NCI-H2227 treated with DMSO at 0.1 percent for 48 hours (cell line): ENCODE measurements at regions not wholly inside any gene's neighbourhood (a gene's known extent, or its start where the extent isn't known, plus 50 kb on each side); places are given as distances from the start of the nearest gene placed in this dataset.
A peak's percentile ranks its signal among the peaks of the same experiment; 100 is the strongest.
"Not testable (repeated sequence)": the region's sequence is repeated elsewhere in the genome, so short reads cannot be mapped to it uniquely, and the experiment has no call there.

Experiments used
- DNase-seq: peaks from one replicate; lab custom pipeline; 2025; lab: John Stamatoyannopoulos, UW

DNA sequence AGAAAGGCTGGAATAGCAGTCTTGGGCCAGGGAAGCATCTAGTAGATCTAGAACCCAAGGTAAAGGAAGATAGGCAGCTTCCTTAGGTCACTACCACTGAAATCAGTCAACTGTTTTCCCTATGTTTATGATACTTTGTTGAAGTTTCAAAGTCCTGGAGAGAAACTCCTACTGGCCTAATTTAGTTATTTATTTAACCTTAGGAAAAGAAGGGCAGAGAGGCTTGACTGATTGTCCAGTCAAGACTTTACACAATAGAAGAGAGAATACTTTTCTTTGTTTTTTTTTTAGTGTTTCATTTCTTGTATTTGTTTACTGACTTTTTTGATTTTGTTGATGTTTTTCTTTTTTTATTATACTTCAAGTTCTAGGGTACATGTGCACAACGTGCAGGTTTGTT is 138.9 kb upstream of the PHYHIPL start:
- no peak for DNase-seq

DNA sequence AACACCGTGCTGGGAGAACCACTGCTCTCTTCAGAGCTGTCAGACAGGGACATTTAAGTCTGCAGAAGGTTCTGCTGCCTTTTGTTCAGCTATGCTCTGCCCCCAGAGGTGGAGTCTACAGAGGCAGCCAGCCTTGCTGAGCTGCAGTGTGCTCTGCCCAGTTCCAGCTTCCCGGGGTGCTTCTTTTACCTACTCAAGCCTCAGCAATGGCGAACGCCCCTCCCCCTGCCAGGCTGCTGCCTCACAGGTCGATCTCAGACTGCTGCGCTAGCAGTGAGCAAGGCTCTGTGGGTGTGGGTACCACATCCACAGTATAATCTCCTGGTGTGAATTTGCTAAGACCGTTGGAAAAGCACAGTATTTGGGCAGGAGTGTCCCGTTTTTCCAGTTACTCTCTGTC is 133.1 kb upstream of the PHYHIPL start:
- not testable (repeated sequence) for DNase-seq

DNA sequence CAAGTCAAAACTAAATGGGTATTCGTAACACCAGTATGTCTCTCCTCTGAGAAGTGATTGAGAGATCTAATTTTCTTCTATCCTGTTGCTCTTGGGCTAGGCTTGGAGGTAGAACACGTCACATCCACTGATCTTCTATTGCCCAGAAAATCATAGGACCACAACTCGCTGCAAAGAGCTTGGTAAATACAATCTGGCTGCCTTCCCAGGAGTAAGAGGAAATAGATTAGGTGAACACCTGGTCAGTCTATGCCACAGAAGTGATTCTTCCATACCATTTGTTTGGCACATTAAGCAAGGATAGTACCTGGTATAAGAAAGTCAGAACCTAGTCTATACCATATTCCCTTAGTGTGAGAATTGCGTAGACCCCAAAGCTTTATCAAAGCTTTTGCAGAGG is 129.3 kb upstream of the PHYHIPL start:
- no peak for DNase-seq

DNA sequence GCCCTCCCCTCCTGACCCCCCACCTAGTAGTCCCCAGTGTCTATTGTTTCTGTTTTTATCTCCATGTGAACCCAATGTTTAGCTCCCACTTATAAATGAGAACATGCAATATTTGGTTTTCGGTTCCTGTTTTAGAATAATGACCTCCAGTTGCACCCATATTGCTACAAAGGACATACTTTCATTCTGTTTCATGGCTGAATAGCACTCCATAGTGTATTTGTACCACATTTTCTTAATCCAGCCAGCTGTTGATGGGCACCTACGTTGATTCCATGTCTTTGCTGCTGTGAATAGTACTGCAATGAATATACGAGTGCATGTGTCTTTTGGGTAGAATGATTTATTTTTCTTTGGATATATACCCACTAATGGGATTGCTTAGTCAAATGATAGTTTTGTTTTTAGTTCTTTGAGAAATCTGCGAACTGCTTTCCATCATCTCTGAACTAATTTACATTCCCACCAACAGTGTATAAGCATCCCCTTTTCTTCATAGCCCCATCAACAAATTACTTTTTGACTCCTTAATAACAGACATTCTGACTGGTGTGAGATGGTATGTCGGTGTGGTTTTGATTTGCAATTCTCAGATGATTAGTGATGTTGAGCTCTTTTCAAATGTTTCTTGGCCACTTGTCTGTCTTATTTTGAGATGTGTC is 128.4 kb upstream of the PHYHIPL start:
- DNase-seq, result no peak

DNA sequence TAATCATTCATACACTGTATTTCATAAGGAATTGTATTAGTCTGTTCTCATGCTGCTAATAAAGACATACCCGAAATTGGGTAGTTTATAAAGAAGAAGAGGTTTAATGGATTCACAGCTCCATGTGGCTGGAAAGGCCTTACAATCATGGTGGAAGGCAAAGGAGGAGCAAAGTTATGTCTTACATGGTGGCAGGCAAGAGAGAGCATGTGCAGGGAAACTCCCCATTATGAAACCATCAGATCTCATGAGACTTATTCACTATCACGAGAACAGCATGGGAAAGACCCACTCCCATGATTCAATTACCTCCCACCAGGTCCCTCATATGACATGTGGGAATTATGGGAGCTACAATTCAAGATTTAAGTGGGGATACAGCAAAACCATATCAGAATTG is 122.9 kb upstream of the PHYHIPL start:
- not testable (repeated sequence) for DNase-seq

DNA sequence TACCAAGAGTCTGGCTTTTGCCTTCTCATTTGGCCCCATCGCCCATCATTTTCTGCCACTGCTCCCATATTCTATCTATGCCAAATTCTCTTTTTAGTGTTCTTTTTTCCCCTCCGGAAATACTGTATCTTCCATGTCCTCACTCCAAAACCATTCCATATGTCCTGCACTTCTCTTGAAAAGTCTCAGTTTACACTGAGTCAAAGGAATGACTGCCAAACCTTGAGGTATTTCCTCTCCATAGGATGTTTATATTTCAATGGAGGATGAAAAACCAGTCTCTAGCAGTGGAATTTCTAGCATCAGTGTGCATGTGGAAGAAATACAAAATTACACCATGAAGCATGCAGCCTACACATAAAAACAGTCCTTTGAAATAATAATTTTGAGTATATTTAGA is 121.4 kb upstream of the PHYHIPL start:
- DNase-seq, result no peak

DNA sequence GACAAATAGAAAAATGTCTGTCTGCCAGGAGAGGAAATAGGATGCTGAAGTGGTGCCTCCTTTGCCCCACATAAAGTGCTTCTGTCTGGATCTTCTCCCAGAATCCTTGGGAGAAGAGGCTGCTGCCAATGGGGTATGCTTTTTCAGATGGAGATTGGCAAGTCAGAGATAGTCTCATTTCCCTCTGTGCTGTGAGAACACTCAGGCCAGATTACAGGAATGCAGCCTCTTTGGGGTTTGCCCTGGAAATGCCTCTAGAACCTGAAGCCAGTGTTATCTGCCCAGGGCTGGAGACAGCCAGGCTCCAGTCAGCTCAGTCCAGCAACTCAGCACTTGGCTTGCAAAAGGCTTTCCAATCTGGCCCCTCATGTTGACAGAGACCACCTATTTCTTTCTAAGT is 119.1 kb upstream of the PHYHIPL start:
- no peak for DNase-seq

DNA sequence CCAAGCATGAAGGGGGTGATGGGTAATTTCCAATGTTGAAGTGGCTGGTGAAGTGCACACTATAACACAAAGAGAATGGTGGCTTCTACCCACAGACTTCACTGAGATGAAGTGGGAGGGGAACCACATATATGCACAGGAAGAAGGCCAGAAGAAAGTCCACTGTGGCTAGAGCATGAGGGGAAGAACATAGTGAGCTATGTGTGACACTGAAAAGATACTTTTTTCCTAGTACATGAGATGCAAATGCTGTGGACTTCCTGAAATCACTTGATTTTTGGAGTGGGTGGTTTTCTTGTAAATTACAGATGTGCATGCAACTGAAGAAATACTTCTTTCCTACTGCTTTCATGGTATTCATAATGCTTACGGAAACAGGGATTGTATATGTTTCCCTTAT is 115.6 kb upstream of the PHYHIPL start:
- no peak for DNase-seq

DNA sequence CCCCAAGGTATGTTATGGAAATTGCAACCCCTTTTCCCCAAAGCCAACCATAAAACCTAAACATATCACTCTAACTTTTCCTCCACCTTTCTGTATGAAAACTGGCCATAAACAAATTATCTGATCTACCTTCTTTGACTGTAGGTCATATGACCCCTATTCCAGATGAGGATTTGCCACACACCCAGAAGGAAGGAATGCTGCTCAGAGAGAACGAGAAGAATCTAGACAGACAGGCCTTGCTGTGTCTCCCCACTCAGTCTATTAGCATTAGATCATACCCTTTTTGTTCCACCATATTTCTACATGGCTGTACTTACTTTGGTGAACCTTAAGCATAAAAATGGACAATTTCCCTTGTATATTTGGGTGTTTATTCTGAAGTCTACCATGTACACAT is 113.0 kb upstream of the PHYHIPL start:
- DNase-seq, result no peak

DNA sequence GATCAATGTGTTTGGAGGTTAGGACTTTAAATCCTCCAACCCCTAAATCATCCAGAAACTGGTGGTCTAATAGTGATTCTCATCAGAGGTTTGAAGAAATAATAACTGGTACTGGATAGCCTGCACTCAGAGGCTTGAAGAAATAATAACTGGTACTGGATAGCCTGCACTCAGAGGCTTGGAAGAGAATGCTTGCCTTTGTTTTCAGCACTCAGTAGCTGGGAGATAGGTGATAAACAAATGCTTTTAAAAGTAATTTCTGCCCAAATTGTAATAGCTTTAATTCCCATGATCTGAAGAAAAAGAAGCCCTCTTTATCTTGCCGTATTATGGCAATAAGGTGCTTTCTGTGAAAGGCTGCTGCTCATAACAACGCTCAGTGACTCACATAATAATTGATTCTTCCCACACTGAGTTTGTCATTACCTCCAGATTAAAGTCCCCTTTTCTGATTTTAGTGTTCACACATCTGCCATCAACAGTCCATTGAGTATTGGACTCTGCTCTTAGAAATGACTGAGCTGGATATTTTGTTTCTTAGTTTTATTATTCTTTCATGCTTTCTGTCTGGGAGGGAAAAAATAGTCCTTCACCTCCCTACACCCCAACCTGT is 112.3 kb upstream of the PHYHIPL start:
- peak; percentile 92 for DNase-seq

DNA sequence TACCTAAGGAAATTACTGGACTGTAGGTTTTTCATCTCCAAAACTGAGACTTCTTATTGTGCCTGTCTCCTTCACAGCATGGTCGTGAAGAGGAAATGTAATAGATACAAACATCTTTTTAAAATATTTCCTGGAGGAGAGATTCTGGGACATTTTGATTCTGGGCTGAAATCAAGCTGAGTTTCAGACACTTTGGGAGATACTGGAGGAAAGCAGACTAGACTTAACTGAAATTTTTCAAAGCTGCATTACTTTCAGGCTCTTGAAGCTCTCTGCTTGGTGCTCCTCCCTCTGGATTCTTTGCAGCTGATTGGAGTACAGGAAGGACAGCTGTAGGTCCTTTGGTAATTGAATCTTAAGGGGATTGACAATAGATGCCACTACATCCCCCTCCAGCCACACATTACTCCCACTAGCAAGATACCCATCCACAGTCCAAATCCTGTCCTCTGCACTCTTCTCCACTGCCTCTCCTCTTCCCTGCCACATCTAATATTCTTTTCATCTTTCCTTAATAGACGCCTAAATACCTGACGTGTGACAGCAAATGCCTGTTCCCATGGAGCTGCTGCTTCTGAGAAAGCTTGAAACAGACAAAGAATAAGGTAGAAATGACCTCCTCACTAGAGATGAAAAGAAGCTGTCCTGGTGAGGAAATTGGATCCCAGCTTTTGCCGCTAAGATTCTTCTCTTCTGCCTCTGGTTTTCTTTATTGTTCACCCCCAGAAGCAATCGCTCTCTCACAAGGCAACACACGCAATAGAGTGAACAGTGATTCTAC is 111.5 kb upstream of the PHYHIPL start:
- peak; percentile 75 for DNase-seq

DNA sequence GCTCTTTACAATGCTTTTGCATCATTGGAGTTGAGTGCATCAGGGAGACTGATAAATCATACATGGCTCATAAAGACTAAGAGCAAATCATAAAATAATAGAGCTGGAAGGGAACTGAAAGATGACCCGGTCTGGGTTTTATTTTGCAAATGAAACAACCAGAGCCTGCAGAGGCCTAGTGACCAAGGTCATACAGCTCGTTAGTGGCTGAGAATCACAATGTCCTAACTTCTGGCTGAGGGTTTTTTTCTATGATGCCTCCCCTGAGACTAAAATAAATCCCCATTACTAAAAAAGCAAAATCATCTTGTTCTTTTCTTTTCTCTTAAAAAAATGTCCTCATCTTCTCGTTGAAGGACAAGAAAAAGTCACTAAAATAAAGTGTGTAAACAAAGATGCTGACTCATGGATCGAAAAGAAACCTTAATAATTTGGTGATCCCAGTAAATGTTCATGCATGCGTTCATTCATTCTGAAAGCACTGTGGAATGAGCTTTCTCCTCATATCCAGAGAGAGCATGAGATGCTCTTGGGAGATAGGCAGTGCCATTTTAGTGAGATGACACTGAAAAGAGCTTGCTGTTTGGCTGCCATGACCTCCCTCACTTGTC is 107.8 kb upstream of the PHYHIPL start:
- DNase-seq, result no peak

DNA sequence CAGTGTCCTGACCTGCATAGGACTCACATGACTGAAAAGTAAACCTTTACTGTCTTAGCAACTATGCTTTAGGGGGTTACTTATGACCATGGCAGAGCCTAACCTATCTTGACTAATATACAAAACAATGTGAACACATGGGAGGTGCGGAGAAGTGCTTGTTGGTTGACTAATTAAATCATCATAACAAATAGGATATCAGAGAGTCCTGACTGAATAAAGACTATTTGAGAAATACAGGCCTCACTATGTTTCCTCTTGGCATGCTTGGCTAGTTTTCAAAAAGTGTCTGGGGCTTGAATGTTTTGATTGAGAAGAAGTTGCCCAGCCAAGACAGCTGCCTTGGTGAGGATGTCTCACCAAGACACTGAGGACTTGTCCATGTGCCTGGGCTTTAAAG is 104.4 kb upstream of the PHYHIPL start:
- DNase-seq, result no peak

DNA sequence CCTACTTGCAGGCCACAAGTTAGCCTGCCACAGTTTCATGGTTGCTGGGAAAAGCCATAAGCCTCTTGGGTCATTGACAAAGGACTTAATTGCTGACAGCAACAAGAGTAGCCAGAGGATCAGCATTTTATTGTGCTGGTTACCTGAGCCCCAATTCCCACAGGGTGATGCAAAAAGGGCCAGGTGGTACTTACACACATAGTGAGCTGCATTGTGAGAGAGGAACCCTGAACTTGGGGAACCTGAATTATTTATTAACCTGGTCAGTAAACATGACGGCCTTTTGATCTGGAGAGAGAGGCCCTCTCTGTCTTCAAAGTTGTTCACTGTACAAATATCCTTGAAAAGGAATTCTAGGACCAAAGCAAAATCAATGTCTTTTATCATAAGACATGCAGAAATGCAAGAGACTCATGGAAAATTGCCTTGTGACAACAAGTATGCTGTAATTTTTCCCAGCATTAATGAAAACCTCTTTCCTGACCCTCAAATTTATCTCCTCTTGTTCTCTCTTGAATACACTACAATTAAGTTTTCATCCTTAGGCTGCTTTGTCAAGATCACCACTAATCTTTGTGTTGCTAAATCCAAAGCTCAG is 102.9 kb upstream of the PHYHIPL start:
- DNase-seq, result no peak

DNA sequence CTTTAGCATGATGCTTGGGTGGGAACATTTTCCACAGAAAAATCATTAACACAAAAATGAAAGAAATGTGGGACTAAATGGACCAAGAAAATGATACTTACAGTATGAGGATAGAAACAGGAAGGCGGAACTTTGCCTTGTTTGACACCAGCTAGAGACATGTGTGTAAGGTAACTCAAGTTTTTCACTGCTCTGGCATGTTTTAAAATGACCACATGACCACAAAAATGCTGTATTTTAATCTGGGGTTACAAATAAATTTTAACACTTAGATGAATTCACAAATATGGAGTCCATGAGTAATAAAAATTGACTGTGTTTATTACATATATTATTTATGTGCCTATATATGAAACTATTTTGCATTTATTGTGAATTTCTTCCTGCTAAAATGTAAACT is 100.9 kb upstream of the PHYHIPL start:
- no peak for DNase-seq

DNA sequence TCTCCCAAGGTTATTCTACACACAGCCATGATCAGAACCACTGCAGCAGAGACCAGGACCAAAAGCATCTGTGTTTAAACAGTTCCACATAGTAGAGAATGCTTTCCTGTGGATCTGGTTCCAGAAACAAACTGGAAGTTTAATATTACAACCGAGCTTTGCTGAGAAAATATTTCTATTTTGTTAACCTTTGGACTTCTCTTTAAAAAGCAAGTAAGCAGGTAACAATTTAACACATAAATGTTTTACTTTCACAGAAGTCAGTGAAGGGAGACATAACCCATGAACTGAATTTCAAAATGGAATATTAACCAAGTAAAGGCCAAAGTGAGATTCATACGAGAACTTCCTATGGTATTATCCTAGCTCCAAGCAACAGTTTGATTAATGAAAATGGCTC is 98.6 kb upstream of the PHYHIPL start:
- no peak for DNase-seq

DNA sequence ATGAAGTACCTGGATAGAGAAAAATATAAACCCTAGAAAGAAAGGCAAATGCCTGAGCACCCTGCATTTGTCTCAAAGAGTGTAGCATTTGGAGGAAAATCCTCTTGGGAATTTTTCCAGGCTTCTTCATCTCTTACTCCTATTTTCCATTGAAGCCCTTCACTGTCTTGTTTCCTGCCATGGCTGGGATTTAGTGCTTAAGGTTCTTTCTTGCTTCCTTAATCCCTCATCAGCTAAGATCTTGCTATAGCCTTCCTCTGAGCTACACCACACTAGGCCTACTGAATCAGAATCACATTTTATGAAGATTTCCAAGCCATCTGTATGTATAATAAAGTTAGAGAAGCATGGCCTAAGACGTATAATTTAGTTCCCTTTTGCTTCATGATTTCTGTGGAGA is 97.5 kb upstream of the PHYHIPL start:
- no peak for DNase-seq

DNA sequence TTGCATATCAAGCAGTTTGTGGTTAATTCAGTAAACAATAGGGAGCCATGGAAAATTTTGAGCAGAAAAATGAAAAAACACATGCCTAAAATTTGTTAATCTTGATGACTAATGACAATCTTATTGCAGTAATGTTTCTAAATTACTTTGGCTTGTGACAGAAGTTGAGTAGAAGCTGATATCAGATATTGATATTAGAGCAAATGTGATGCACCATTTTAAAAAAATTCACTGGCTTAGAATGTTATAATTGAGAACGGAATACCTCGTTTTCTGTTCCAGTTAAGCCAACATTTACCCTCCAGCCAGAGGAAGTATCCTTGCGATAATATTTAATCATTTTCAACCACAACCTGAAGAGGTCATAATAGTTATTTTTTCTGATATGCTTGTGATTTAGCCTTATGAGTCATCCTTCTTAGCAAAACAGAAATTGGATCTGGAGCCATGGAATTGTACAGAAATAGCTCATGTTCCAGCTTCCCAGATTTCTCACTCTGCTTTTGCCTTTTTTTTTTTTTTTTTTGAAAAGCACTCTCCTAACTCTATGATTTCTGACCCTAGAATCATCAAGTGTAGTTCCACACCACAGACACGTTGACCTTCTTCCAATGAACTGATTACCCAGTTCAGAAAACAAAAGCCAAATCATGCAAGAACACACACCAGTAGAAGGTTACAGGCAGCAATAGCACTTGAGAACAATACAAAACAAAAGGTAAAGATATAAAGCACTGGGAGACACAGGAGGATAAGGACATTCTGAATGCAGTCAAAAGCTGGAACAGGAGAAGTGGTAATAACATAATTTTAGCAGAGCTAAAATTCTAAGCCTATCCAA is 96.8 kb upstream of the PHYHIPL start:
- DNase-seq, result peak; percentile 63

DNA sequence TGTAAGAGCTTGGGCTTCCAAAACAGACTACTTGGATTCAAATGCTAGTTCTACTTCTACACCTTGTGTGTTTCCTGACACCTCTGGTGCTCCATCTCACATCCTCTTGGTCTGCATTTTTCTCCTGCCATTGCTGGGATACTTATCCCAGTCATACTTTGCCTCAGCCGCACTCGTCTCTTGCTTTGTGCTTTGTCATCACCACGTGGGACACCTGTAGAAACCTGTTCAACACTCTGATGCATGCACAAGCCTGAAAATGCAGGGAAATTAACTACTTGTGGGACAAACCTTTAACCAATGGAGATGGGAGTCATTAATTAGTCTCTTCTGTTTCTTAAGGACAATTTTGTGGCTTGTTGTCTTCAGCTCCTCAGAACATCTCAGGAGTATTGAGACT is 94.2 kb upstream of the PHYHIPL start:
- DNase-seq, result no peak

DNA sequence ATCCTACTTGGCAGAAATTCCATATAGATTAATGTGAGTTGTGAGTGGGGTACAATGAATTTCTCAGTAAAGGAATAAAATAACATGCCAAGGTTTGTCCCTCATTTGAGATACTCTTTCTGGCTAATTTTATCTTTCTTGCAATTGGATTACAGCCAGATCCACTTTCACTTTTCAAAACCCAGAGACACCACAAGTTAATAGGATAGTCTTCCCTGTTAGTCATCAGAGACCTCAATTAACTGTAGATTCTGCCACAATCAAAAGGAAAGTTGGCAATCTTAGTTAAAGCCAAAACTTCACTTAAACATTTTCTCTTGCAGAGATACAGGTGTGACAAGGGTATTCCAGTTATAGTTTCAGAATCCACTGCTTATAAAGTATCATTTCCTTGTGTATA is 91.4 kb upstream of the PHYHIPL start:
- DNase-seq, result no peak

DNA sequence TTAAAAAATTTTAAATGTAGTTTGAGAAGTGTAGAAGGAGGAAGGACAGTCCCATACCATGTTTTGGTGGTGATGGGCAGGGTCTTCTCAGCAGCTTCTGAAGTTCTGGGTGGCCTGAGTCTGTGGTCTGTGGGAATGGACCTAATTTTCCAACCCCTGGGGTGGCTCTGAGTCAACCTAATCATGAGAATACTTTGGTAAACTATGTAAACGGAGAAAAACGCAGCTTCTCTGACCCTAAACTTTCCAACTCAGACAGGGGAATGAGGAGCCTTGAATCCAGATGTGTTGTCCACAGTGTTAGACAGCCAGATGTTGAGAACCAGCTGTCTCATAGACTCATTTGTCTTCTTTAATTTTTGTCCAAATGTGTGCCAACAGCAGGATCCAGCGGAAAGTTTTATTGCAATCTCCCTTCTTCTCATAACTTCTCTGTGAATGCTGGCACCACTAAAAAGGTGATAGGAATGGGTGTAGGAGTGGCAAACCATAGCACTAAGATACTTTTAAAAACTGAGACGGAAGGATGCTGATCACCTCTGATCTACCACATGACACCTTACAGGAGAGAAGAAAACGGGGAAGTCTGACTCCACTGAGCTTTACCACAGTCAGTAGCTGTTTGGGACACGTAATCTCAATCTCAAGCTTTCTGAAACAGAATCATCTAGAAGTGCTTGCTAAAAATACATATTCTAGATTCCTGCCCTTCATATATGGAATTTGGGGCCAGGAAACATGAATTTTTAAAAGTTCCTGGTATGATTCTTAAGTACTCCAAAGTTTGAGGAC is 90.5 kb upstream of the PHYHIPL start:
- DNase-seq, result no peak
